A549 (cell line): ENCODE measurements at regions not wholly inside any gene's neighbourhood (a gene's known extent, or its start where the extent isn't known, plus 50 kb on each side); places are given as distances from the start of the nearest gene placed in this dataset.

Experiments
- ATAC-seq, 2 experiments: fragments of 200-7000 bp in 1 of 2; fragments of >200 bp in 1 of 2; cut with Nextera tagmentation in 1 of 2; cut with Tn5 transposase in 1 of 2; 3 replicates each; pipeline versions ENCODE4 v1.8.0 to v1.9.1; 2018 to 2020; ENCODE audit warnings: mild to moderate bottlenecking in 1 of 2, moderate library complexity in 1 of 2
- CTCF ChIA-PET: fragments of 300-600 bp; sonication (Branson Sonifier 250); formaldehyde crosslinking; extraction: SDS; loops from one replicate; lab custom pipeline; 2021; ENCODE audit warnings: antibody characterized with exemption, inconsistent platforms; lab: Yijun Ruan, JAX
- POLR2A ChIA-PET: fragments of 350-600 bp; formaldehyde crosslinking; extraction: SDS; loops from one replicate; lab custom pipeline; 2021; ENCODE audit warnings: antibody characterized with exemption, inconsistent platforms; lab: Yijun Ruan, JAX
- DNase-seq, 2 experiments: peaks; one replicate each; pipeline versions ENCODE4 v3.0.0 to v3.0.0-alpha.2; 2011 to 2016; ENCODE audit warnings: low read depth in 1 of 2, low spot score in 1 of 2
- FAIRE-seq: peaks from 2 replicates; lab custom pipeline; 2011; peaks lifted over from hg19 to GRCh38; lab: Jason Lieb, UNC
- H3K27ac ChIP-seq, 2 experiments: fragments of >200 bp; sonication (Bioruptor Twin); formaldehyde crosslinking; 3 replicates each; pipeline ENCODE4 v1.5.1; 2016 to 2017
- H3K4me1 ChIP-seq: fragments of >200 bp; sonication (Bioruptor Twin); formaldehyde crosslinking; 3 replicates; pipeline ENCODE4 v1.6.1; 2016
- H3K4me2 ChIP-seq: fragments of >200 bp; sonication (Bioruptor Twin); formaldehyde crosslinking; 3 replicates; pipeline ENCODE4 v1.6.1; 2016
- H3K4me3 ChIP-seq: fragments of >200 bp; sonication (Bioruptor Twin); formaldehyde crosslinking; 3 replicates; pipeline ENCODE4 v1.5.1; 2016
- H3K9me3 ChIP-seq: fragments of >200 bp; sonication (Bioruptor Twin); formaldehyde crosslinking; 3 replicates; pipeline ENCODE4 v1.6.1; 2016
- CBX8 ChIP-seq: fragments of 200-600 bp; sonication (generic); IDR thresholded peaks from 2 replicates; pipeline ENCODE4 v1.6.1; 2016
- CEBPB ChIP-seq, 2 experiments: fragments of >200 bp in 1 of 2; sonication (Bioruptor Twin) in 1 of 2; formaldehyde crosslinking in 1 of 2; IDR thresholded peaks; 2 replicates each; pipeline ENCODE4 v1.6.1; 2012 to 2016
- EHF ChIP-seq: fragments of 250-450 bp; sonication (Bioruptor Pico); IDR thresholded peaks from 2 replicates; pipeline ENCODE4 v1.5.0; 2020; ENCODE audit warnings: mild to moderate bottlenecking
- FOSL2 ChIP-seq, 2 experiments: fragments of 450-650 bp in 1 of 2; fragments of >200 bp in 1 of 2; sonication (Bioruptor Twin) in 1 of 2; formaldehyde crosslinking; IDR thresholded peaks; 2 replicates each; pipeline versions ENCODE4 v1.5.0 to v1.6.1; 2016 to 2020; ENCODE audit warnings: mild to moderate bottlenecking in 1 of 2, moderate library complexity in 1 of 2
- HMGXB4 ChIP-seq: fragments of 250-450 bp; sonication (Bioruptor Pico); IDR thresholded peaks from 2 replicates; pipeline ENCODE4 v1.5.0; 2021; ENCODE audit warnings: mild to moderate bottlenecking, moderate library complexity, borderline replicate concordance
- HOXA7 ChIP-seq: fragments of 250-450 bp; sonication (Bioruptor Pico); IDR thresholded peaks from 2 replicates; pipeline ENCODE4 v1.5.0; 2020; ENCODE audit warnings: mild to moderate bottlenecking, moderate library complexity
- JUN ChIP-seq, 2 experiments: fragments of >200 bp; sonication (Bioruptor Twin); formaldehyde crosslinking; IDR thresholded peaks; 2 replicates in 1 of 2; 3 replicates in 1 of 2; pipeline ENCODE4 v1.6.1; 2016 to 2017
- KDM1A ChIP-seq: fragments of 200-600 bp; sonication (generic); IDR thresholded peaks from 2 replicates; pipeline ENCODE4 v1.6.1; 2016; ENCODE audit warnings: low read depth, mild to moderate bottlenecking
- NR3C1 ChIP-seq: fragments of >200 bp; sonication (Bioruptor Twin); formaldehyde crosslinking; IDR thresholded peaks from 3 replicates; pipeline ENCODE4 v1.6.1; 2017
- RARB ChIP-seq: fragments of 250-450 bp; sonication (Bioruptor Pico); IDR thresholded peaks from 2 replicates; pipeline ENCODE4 v1.8.0; 2021; ENCODE audit warnings: mild to moderate bottlenecking, moderate library complexity
- RCOR1 ChIP-seq: fragments of 150-350 bp; IDR thresholded peaks from 2 replicates; pipeline ENCODE4 v1.6.1; 2014; ENCODE audit warnings: antibody characterized with exemption, low read length, low read depth
- REST ChIP-seq: fragments of 200-600 bp; sonication (generic); IDR thresholded peaks from 2 replicates; pipeline ENCODE4 v1.6.1; 2016; ENCODE audit warnings: antibody characterized with exemption, mild to moderate bottlenecking, moderate library complexity
- ZNF302 ChIP-seq: fragments of 250-450 bp; sonication (Bioruptor Pico); IDR thresholded peaks from 2 replicates; pipeline ENCODE4 v1.9.0; 2021; ENCODE audit warnings: inconsistent platforms, mild to moderate bottlenecking, moderate library complexity
- WGBS: methylation state at CpG from one replicate; pipeline ENCODE4 v1.1.6; 2017; ENCODE audit errors: missing lambda C conversion rate; 5-methylcytosine and 5-hydroxymethylcytosine counted together

GRCh38 chr11:109819410-109819809, 273.8 kb upstream of the ZC3H12C start:
- DNase-seq (no peak), FAIRE-seq (no peak), ATAC-seq (no peak)
- no peak overlapping the region for H3K27ac ChIP-seq
- CTCF ChIA-PET: no interaction called here
- POLR2A ChIA-PET: no interaction called here
- no peak overlapping the region for H3K4me3 ChIP-seq
- no peaks in the 10 kb centered on the region for H3K4me1 ChIP-seq
- H3K4me2 ChIP-seq: no peak overlapping the region
- WGBS: 4% methylated on average over 3 of the region's 3 CpGs
- no peak for TF ChIP-seq KDM1A
- TF ChIP-seq HMGXB4 (CRISPR knock-in tag): no peak
- no peaks in the 10 kb centered on the region for H3K9me3 ChIP-seq

- ChIA-PET POLR2A (no interaction called here), CTCF (no interaction called here)
- no peaks in the 10 kb centered on the region for H3K4me1 ChIP-seq
- no peak overlapping the region for H3K4me3 ChIP-seq
- no peaks in the 10 kb centered on the region for H3K9me3 ChIP-seq
- H3K27ac ChIP-seq: no peak overlapping the region
- ATAC-seq (no peak), DNase-seq (no peak), FAIRE-seq (no peak)
- 5% methylated on average over 2 of the region's 2 CpGs for WGBS
- no peak overlapping the region for H3K4me2 ChIP-seq
- no peak for TF ChIP-seq HOXA7 (CRISPR knock-in tag)
- no peak for TF ChIP-seq CBX8
- TF ChIP-seq EHF (CRISPR knock-in tag): no peak
- no peak for TF ChIP-seq RARB (CRISPR knock-in tag)
- TF ChIP-seq FOSL2 (IDR thresholded peaks at IDR 0.05): no peak
- TF ChIP-seq FOSL2 (CRISPR knock-in tag; IDR thresholded peaks at IDR 0.05): no peak
- TF ChIP-seq, all 56 proteins: peak for 0
These were observed 271.7 kb upstream of the ZC3H12C start for GRCh38 chr11:109821511-109821910.

GRCh38 chr11:109822436-109823102, 270.6 kb upstream of the ZC3H12C start:
- ChIA-PET CTCF (interaction anchor here (0.7 to 0.9 kb wide), 2 partner anchors 52 to 126 kb away, joined by 3 read pairs; no protein-coding TSS in a partner anchor), POLR2A (no interaction called here)
- FAIRE-seq: no peak

More at GRCh38 chr11:109822436-109823102, 270.6 kb upstream of the ZC3H12C start:
- DNase-seq: no peak
- WGBS: 11% methylated on average over 6 of the region's 6 CpGs
- TF ChIP-seq NR3C1 (no peak), CBX8 (no peak), RCOR1 (no peak), REST (no peak), ZNF302 (CRISPR knock-in tag) (no peak), JUN (IDR thresholded peaks at IDR 0.05) (no peak), CEBPB (IDR thresholded peaks at IDR 0.05) (no peak)
- no peaks in the 10 kb centered on the region for H3K4me1 ChIP-seq
- no peak overlapping the region for H3K4me2 ChIP-seq
- no peaks in the 10 kb centered on the region for H3K9me3 ChIP-seq
- ATAC-seq: no peak
- no peak overlapping the region for H3K27ac ChIP-seq
- no peak overlapping the region for H3K4me3 ChIP-seq
